ENCODE measurements at regions not wholly inside any gene's neighbourhood (a gene's known extent, or its start where the extent isn't known, plus 50 kb on each side); places are given as distances from the start of the nearest gene placed in this dataset.
"Not testable (repeated sequence)": the region's sequence is repeated elsewhere in the genome, so short reads cannot be mapped to it uniquely, and the experiment has no call there.

DNA sequence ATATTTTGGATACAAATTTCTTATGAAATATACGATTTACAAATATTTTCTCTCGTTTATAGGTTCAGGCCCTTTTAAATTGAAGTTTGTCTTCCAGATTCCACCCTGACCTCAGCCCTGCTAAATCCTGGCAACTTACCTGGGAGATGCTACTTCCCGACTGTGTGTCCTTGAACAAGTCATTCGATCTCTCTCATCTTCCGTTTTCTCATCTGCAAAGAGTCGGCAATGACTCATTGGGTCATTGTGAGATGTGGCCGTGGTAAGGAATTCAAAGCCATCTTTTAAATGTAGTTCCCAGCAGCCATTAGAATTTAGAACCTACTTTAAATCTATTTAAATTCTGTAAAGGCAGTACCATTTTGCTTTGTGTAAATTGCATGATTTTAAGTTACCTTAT, 72.5 kb downstream of the LHX2 start:
- no peak for DNase-seq

DNA sequence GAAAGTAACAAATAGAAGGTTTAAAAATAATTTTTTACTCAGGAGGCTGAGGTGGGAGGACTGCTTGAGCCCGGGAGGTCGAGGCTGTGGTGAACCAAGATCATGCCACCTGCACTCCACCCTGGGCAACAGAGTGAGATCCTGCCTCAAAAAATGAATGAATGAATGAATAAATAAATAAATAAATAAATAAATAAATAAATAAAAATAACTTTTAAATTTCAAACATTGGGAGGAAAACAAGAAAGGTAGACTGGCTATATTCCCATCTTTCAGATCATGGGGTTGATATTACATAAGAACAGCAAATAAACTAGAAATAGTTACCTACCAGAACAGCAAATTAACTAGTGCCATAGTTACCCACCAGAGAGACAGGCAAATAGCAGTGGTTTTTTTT, 75.7 kb downstream of the LHX2 start:
- DNase-seq, result no peak

DNA sequence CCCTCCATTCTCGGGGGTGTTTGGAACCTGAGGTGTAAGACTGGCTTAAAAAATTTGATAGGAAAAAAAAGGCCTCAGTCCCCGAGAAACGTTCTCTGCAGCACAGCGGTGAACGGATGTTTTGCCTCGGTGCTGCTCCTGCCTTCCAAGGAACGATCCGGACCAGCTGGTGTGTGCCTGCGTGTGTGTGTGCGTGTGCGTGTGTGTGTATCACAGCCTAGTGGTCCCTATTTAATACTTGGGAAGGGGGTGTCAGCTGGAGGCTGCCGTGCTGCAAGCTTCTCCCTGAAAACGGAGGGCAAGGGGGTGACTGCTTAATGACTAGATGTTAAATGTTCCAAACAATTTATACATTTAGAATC, 76.9 kb downstream of the LHX2 start:
- no peak for DNase-seq

DNA sequence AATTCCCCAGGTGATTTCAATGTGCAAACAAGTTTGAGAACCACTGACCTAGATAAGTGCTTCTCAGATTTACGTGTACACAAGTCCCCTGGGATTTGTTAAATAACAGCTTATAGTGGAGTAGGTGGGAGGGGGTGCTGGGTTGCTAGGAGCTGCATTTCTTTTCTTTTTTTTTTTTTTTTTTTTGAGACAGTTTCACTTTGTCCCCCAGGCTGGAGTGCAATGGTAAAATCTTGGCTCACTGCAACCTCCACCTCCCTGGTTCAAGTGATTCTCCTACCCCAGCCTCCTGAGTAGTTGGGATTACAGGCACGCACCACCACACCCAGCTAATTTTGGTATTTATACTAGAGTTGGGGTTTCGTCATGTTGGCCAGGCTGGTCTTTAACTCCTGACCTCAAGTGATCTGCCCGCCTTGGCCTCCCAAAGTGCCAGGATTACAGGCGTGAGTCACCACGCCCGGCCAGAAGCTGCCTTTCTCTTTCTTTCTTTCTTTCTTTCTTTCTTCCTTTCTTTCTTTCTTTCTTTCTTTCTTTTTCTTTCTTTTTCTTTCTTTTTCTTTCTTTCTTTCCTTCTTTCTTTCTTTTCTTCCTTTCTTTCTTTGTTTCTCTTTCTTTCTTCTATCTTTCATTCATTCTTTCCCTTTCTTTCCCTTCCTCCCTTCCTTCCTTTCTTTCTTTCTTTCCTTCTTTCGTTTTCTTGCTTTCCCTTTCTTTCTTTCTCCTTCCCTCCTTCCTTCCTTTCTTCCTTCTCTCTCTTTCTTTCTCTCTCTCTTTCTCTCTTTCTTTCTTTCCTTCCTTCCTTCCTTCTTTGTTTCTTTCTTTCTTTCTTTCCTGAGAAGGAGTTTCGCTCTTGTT, 78.3 kb downstream of the LHX2 start:
- not testable (repeated sequence) for DNase-seq

- no peak for DNase-seq
Observed at GRCh38 chr9:124098141-124098905, 86.8 kb downstream of the LHX2 start.

GRCh38 chr9:124099860-124100259, 88.3 kb downstream of the LHX2 start:
- DNase-seq, result no peak

DNA sequence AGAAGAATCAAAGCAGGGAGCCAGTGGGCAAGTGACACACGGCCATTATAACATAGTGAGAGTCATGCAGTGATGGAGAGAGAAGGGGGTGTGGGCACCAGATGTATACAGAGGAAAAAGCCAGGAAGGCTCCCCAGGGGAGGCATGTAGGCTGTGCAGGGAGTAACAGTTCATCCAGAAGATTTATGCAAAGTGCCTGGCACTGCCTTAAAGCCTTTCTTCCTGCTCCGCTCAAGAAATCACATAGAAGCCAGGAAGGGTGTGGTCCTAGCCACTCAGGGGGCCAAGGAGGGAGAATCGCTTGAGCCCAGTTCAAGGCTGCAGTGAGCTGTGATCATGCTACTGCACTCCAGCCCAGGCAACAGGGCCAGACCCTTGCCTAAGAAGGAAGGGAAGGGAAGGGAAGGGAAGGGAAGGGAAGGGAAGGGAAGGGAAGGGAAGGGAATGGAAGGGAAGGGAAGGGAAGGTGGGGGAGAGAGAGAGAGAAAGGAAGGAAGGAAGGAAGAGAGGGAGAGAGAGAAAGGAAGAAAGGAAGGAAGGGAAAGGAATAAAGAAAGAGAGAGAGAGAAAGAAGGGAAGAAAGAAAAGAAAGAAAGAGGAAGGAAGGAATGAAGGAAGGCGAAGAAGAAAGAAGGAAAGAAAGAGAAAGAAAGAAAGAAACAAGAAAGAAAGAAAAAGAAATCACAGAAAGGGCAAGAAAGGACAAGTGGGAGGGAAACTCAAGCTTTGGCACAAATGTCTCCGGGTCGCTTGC, 89.8 kb downstream of the LHX2 start:
- DNase-seq, result no peak

DNA sequence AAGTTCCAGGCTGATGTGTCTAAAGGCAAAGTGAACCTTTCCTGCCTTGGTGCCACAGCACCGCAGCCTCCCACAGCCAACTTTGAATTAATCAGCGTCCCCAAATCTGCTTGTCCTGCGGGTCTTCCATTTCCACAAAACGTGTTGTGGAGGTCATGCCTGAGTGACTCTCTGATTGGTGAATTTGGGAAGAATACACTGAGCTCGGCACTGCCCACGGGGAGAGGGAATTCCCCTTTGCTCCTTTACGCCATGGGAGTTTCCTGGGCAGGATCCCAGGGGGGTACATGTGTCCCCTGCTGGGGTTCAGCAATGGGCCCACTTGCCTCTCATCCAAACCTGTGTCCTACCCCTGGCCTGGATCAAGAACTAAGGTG, 90.4 kb downstream of the LHX2 start:
- no peak for DNase-seq

DNA sequence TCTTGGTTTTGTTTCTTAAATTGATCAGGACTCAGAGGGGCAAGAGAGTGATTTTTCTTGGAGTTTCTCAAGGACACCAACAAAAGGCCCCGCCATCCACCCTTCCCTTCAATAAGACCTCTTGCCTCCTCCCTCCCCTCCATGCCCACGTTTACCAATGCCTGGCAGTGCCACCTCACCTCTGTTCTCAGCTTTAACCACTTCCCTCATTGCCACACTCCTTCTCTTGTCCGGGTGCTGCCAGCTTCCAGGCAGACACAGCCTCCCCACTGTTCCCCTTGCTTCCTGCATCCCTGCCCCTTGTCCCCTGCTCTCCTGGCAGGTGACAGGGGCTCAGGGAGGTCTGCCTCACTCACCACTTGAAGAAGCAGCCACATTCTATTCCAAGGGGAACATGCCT, 90.8 kb downstream of the LHX2 start:
- no peak for DNase-seq

GRCh38 chr9:124105266-124105665, 93.7 kb downstream of the LHX2 start:
- no peak for DNase-seq

- DNase-seq, result no peak
Observed at GRCh38 chr9:124108216-124108615, 96.6 kb downstream of the LHX2 start.

- DNase-seq, result peak; percentile 86
Observed at GRCh38 chr9:124110307-124110915, 98.8 kb downstream of the LHX2 start.

- no peak for DNase-seq
Observed at GRCh38 chr9:124116683-124117363, 105.3 kb downstream of the LHX2 start.

DNA sequence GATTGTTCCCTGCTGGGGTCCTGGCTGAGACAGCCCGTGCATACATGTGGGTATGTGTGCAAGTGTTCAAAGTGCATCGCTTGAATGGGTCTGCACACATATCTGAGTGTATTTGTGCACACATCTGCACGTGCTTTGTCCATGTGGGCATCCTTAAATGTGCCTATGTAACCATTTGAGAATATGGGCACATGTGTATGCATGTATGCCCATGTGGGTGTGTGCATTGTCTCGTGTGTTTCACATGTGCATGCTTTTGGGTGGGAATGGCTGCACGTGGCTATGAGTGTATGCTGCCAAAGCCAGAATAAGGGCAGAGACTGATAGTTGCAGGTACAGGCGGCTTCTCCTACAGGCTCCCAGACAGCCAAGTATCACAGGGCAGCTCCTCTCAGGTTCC, 107.3 kb downstream of the LHX2 start:
- DNase-seq, result no peak

- DNase-seq, result no peak
Observed at GRCh38 chr9:124120272-124120671, 108.7 kb downstream of the LHX2 start.

DNA sequence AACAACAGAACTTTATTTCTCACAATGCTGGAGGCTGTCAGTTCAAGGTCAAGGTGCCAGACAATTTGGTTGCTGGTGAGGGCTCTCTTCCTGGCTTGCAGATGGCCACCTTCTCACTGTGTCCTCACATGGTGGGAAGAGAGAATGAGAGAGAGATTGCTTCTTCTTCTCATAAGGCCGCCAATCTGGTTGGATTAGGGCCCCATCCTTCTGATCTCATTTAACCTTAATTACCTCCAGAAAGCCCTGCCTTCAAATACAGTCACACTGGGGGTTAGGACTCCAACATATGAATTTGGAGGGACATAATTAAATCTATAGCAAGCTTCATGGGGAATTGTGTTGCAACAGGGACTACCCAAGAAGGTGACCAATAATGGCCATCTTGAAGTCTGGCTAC, 110.2 kb downstream of the LHX2 start:
- DNase-seq, result no peak

DNA sequence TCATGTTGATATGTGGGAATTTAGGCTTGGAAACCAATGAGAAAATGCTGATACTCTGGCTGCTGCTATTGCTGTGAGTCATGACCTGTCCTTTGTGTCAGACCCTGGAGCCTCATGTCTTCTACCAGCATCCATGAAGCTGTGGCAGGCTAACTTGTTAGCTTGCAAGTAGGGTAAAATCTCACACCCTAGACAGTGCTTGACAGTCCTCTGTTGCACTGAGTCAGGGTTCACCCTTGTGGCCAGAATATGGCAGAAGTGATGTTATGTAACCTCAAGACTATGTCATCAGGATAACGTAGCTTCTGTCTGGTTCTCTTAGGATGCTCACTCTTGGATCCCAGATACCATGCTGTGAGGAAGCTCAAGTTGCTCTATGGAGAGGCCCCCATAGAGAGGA, 110.8 kb downstream of the LHX2 start:
- DNase-seq, result no peak

- no peak for DNase-seq
Observed at GRCh38 chr9:124122813-124123462, 111.4 kb downstream of the LHX2 start.

DNA sequence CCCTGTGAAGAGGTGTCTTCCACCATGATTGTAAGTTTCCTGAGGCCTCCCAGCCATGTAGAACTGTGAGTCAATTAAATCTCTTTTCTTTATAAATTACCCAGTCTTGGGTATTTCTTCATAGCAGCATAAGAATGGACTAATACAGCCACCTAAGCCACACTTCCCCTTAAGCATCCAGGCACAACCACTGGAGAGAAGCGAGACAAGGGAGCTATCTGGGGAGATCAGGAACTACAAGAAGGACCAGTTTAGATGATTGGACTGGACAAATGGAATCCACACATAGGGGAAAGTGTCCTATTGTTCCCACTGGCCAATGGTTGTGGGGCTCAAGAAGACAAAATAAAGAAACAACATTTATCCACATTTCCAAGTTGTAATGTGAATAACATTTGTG, 112.1 kb downstream of the LHX2 start:
- DNase-seq, result not testable (repeated sequence)

- no peak for DNase-seq
Observed at GRCh38 chr9:124124729-124125650, 113.4 kb downstream of the LHX2 start.

GRCh38 chr9:124125651-124125977, 114.0 kb downstream of the LHX2 start:
- DNase-seq, result no peak

Data from right hindlimb (tissue), 1 donor.